Mucosa of descending colon (tissue), 3 donors: ENCODE measurements at regions not wholly inside any gene's neighbourhood (a gene's known extent, or its start where the extent isn't known, plus 50 kb on each side); places are given as distances from the start of the nearest gene placed in this dataset.

ENCODE experiments used
- ATAC-seq: fragments of 200-7000 bp; cut with Tn5 transposase; one replicate; pipeline ENCODE4 v1.9.1; 2020; ENCODE audit warnings: mild to moderate bottlenecking, moderate library complexity
- DNase-seq, 3 donors: peaks; one replicate each; pipeline ENCODE4 v3.0.0-alpha.2; 2020
- H3K36me3 ChIP-seq: fragments of 200-600 bp; one replicate; pipeline ENCODE4 v1.8.0; 2021; ENCODE audit warnings: low read depth, mild to moderate bottlenecking
- H3K4me1 ChIP-seq: fragments of 200-600 bp; one replicate; pipeline ENCODE4 v1.8.0; 2021; ENCODE audit warnings: low read depth, mild to moderate bottlenecking
- H3K4me3 ChIP-seq: fragments of 200-600 bp; one replicate; pipeline ENCODE4 v1.8.0; 2021; ENCODE audit warnings: mild to moderate bottlenecking
- H3K9me3 ChIP-seq: fragments of 200-600 bp; one replicate; pipeline ENCODE4 v1.8.0; 2021; ENCODE audit warnings: mild to moderate bottlenecking
- CTCF ChIP-seq: fragments of 200-600 bp; IDR thresholded peaks from one replicate; pipeline ENCODE4 v1.8.0; 2022; ENCODE audit warnings: antibody characterized with exemption, mild to moderate bottlenecking
- intact Hi-C, 2 donors: fragments of 100-400 bp; cut with DNase I in 1 of 2; cut with micrococcal nuclease in 1 of 2; formaldehyde crosslinking; loops; one replicate each; pipeline versions ENCODE4 v1.11.0 to v1.11.1; 2022; cut with DNase I, micrococcal nuclease
- donor health status: DM: no; HTN: no; CAD: no; lungs with moderate emphysema.
- donor health status: DM: no; HTN: no; CAD: no.
- donor health status: DM: no; HTN: yes; CAD: no.

DNA sequence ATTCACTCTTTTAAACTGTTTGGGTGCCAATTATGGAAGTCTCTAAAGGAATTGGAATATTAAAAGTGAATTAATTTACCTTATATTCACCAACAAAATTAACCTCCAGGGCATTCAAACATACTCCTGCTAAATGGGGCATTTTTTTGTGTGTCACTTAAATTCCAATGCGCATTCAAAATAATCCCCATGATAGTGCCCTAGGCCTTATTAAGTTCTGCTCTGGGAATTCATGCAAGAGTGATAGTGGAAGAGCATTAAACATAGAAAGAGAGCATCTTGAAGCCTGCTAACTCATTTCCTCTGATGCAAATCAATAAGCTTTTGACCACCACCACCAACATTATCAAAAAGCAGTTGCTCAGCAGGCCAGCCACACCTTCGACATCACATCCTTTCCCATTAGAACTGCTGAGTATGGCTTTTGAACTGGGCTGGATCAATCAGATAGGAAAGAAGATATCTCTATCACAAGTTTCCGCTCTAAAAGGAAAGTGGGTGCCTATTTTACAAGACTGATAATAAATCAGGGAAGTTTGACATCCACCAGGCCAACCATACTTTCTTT lies 156.7 kb downstream of the TMCO5A start:
- Histone ChIP-seq H3K4me3 (no peak overlapping the region), H3K4me1 (no peaks in the 10 kb centered on the region), H3K36me3 (no peaks in the 10 kb centered on the region), H3K9me3 (no peaks in the 10 kb centered on the region)
- DNase-seq (no peak), ATAC-seq (no peak)
- intact Hi-C loops, result no loop called here
- no peak for TF ChIP-seq CTCF

DNA sequence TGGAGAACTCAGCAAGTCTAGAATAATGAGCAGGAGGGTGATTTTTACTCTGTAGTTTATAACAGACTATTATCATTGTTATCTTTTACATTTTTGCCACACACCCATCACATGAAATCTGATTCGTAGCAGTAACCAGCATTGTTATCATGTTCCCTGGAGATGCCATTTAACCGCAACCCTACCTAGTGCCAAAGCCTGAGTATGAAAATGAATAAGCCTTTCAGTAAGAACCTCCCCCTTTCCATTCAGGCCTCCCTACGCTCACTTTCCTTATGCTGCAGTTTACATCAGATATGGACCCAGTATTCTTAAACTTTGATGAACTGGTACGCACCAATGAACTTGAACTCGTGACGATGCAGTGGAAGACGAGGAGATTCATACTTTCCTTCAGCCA lies 158.7 kb upstream of the SPRED1 start:
- Histone ChIP-seq H3K36me3 (no peaks in the 10 kb centered on the region), H3K4me3 (no peak overlapping the region), H3K9me3 (peaks cover 4% of the 10 kb centered on the region), H3K4me1 (no peaks in the 10 kb centered on the region)
- ATAC-seq, result no peak
- intact Hi-C loops, result no loop called here
- TF ChIP-seq CTCF, result no peak
- DNase-seq, result no peak

GRCh38 chr15:38102972-38103371 lies 149.7 kb upstream of the SPRED1 start:
- DNase-seq (no peak), ATAC-seq (no peak)
- no peak overlapping the region for H3K4me3 ChIP-seq
- H3K36me3 ChIP-seq, result no peaks in the 10 kb centered on the region
- intact Hi-C loops, result no loop called here
- no peaks in the 10 kb centered on the region for H3K4me1 ChIP-seq
- H3K9me3 ChIP-seq, result no peaks in the 10 kb centered on the region
- no peak for TF ChIP-seq CTCF

GRCh38 chr15:38103564-38103963 lies 149.1 kb upstream of the SPRED1 start:
- Histone ChIP-seq H3K36me3 (no peaks in the 10 kb centered on the region), H3K4me1 (no peaks in the 10 kb centered on the region), H3K9me3 (no peaks in the 10 kb centered on the region), H3K4me3 (no peak overlapping the region)
- intact Hi-C loops, result no loop called here
- no peak for DNase-seq
- peak; percentile 84 for ATAC-seq
- TF ChIP-seq CTCF, result no peak

DNA sequence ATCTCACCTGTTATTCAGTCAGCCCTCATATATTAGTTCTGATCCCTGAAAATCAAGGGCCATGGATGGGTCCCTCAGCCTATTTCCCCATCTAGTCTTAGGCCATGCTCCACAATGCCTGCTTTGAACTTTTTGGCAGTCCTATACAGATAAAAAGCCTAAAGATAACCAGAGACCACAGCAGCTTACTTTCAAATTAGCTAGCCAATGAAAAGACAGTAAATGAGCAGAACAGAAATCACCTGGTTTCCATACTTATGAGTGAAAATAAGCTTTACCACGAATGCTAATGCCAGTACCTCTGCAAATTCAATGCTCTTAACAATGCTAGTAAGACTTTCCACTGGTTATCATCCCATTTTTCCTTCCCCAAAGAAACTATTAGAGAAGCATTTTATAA lies 141.6 kb upstream of the SPRED1 start:
- no peak for ATAC-seq
- no peaks in the 10 kb centered on the region for H3K4me1 ChIP-seq
- H3K9me3 ChIP-seq, result no peaks in the 10 kb centered on the region
- H3K4me3 ChIP-seq, result no peak overlapping the region
- intact Hi-C loops, result no loop called here
- TF ChIP-seq CTCF, result no peak
- DNase-seq, result no peak
- H3K36me3 ChIP-seq, result no peaks in the 10 kb centered on the region

DNA sequence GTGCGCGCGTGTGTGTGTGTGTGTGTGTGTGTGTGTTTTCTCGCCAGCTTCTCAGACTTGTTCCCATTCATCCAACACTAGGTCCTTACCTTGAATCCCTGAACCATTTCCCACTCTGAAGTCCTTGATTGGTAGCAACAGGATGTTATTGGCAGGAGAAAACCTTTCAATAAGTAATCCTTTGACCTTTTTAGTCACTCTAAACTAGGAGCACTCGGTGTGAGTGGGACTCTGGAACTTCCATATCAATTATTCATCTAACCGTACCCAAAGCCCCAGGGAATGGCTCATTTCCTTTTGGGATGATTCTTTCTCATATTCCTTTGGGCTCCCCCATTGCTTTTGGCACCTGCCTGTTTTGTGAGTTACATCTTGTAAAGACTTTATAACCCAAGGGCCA lies 140.2 kb upstream of the SPRED1 start:
- ATAC-seq, result no peak
- Histone ChIP-seq H3K4me1 (no peaks in the 10 kb centered on the region), H3K9me3 (no peaks in the 10 kb centered on the region), H3K4me3 (no peak overlapping the region), H3K36me3 (no peaks in the 10 kb centered on the region)
- no peak for TF ChIP-seq CTCF
- intact Hi-C loops, result no loop called here
- no peak for DNase-seq
